ENCODE measurements at regions not wholly inside any gene's neighbourhood (a gene's known extent, or its start where the extent isn't known, plus 50 kb on each side); places are given as distances from the start of the nearest gene placed in this dataset.

- DNase-seq (ENCODE audit: low read depth in 2 of 2), result no peak
These were observed 113.8 kb upstream of the TGFBR2 start for GRCh38 chr3:30492322-30493192.

DNA sequence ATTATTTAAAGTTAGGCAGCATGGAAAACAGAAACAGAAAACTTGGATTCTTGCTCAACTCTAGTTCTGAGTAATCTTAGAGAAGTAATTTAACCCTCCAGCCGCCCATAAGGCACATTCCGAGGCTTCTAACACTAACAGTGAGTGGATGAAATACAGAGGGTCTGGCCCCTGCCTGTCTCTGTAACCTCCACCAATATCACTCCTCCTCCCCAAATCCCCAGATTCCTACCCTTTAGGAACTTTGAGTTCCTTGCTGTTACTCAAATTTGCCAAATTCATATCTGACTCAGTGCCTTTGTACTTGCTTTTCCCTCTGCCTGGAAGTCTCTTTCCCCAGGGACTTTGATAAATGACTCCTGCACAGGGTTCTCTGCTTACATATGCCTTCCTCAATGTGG is 112.5 kb upstream of the TGFBR2 start:
- no peak for DNase-seq (ENCODE audit: low read depth in 2 of 2)

GRCh38 chr3:30495172-30496065 is 111.0 kb upstream of the TGFBR2 start:
- peak; percentile 38 to 63 for DNase-seq (ENCODE audit: low read depth in 2 of 2)

- DNase-seq (ENCODE audit: low read depth in 2 of 2), result no peak
These were observed 110.1 kb upstream of the TGFBR2 start for GRCh38 chr3:30496066-30496966.

DNA sequence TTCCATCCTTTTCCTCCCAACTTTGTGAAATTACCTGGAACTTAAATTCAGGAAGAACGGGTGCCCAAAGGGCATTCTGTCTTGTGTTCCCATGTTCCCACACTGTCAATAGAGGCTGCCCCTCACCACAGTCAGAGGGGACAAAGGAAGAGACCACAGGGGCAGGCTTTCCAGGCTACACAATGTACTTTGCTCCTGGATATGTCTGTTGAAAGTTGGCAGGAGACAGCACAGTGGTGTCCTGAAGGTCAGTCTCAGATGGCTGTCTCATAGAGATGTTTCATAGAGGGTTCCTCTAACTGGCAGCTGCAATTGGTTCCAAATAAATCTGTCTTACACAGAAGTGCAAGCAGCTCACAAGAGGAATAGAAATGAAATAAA is 107.8 kb upstream of the TGFBR2 start:
- DNase-seq (ENCODE audit: low read depth in 2 of 2), result no peak

DNA sequence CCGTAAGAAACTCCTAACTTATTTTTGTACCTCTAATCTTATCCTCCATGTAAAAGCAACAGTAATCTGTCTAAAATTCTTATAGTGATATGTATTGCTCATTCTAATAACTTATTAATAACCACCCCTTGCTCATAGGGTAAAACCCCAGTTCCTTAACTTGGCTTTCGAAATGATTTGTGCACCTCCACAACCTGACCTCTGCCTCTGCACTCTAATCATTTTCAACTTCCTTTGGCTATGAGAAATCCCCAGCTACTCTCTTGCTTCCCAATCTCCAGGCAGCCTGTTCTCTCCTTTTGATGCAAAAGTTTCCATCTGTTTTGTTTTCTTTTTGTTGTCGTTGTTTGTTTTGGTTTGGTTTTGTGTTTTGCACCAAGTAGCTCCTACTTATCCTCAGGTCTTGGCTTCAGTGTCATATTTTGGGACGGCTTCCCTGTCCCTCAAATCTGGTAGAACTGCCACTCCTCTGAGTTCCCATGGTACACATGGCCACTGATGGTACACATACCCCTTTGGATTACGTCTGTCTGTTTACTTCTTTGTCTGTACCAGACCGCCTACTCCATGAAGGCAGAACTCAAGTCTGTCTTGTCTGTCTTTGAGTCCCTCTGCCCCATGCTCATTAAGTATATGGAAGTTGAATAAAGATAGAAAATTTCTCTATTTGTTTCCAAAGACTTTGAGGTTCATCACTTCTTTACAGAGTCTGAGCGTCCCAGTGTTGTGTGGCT is 105.6 kb upstream of the TGFBR2 start:
- DNase-seq (ENCODE audit: low read depth in 2 of 2), result no peak

- DNase-seq (ENCODE audit: low read depth in 2 of 2), result no peak
These were observed 104.9 kb upstream of the TGFBR2 start for GRCh38 chr3:30501526-30501925.

- DNase-seq (ENCODE audit: low read depth in 2 of 2), result no peak
These were observed 104.2 kb upstream of the TGFBR2 start for GRCh38 chr3:30502051-30502741.

DNA sequence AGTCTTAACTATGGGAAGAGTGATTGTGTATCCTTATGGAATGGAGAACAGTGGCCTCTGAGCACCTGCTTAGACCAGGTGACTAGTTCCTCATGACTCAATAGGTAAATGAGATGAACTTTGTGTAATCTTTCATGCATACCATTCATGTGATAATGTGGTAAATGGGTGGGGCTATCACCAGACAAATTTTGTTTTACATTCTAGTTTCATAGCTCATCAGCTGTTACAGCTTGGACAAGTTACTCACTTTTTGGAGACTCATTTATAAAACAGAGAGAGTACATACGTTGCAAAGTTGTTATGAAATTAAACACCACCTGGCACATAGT is 103.7 kb upstream of the TGFBR2 start:
- DNase-seq (ENCODE audit: low read depth in 2 of 2), result no peak

GRCh38 chr3:30503446-30503845 is 103.0 kb upstream of the TGFBR2 start:
- DNase-seq (ENCODE audit: low read depth in 2 of 2), result no peak

DNA sequence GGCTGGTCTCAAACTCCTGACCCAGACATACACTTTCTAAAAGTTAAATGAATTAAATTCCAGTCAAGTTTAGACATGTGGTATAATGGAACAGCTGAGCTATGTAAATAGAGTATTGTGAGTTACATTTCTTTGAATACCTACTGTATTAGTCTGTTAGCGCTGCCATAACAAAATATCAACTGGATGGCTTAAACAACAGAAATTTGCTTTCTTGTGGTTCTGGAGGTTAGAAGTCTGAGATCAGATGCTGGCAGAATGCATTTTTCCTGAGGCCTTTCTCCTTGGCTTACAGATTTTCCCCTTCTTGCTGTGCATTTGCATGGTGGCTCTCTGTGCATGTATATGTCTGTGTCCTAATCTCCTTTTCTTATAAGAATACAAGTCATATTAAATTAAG is 101.5 kb upstream of the TGFBR2 start:
- DNase-seq (ENCODE audit: low read depth in 2 of 2), result no peak

GRCh38 chr3:30505866-30506520 is 100.4 kb upstream of the TGFBR2 start:
- DNase-seq (ENCODE audit: low read depth in 2 of 2), result no peak

DNA sequence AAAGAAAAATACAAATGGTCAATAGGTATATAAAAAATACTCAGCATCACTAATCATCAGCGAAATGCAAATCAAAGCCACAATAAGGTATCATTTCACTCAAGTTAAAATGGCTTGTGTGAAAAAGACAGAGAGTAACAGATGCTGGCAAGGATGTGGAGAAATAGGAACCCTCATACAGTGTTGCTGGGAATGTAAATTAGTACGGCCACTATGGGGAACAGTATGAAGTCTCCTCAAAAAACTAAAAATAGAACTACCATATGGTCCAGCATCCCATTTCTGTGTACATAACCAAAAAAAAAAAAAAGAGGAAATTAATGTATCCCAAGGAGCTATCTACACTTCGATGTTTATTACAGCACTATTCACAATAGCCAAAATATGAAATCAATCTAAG is 98.1 kb upstream of the TGFBR2 start:
- no peak for DNase-seq (ENCODE audit: low read depth in 2 of 2)

GRCh38 chr3:30510596-30510995 is 95.8 kb upstream of the TGFBR2 start:
- DNase-seq (ENCODE audit: low read depth in 2 of 2), result no peak

DNA sequence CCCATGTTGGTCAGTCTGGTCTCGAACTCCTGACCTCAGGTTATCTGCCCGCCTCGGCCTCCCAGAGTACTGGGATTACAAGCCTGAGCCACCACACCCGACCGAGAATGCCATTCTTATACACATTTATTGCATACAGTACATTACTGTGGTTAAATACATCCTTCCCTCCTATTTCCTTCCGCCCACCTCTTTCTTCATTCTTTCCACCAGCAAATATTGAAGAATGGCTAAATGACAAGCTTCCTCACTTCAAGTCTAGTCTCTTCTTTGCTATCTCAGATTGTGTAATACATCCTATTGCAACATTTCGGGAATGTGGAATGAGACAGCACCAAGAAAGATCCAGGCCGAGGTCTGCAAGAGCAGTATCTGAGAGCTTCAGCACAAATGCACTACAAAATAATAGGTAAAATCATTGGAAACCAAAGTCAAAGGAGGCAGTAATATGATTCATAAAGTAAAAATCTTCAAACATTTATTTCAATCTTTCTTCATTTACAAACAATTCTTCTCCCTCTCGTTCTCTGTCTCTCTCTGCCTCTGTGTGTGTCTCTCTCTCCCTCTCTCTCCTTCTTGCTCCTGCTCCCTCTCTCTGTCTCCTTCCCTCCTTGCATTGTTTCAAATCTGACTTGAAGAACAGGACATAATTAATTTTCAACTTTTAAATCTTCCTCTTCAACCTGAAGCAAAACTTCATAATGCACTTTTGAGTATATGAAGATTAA is 94.7 kb upstream of the TGFBR2 start:
- peak in 1 of 2 donors; percentile 44 for DNase-seq (ENCODE audit: low read depth in 2 of 2)

DNA sequence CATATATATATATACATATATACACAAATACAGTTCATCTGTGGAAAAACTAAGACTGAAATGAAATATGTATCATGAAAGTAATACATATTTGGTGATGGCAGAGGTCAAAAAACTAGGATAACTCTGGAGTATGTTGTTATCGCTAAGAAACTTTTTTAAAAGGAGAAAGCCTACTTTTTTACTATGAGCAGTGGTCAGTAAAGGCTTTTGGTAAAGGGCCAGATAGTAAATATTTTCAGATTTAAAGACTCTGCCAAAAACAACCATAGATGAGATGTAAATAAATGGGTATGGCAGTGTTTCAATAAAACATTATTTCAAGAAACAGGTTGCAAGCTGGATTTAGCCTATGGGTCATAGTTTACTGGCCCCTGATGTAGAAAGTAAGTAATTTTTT is 93.8 kb upstream of the TGFBR2 start:
- DNase-seq (ENCODE audit: low read depth in 2 of 2), result peak in 1 of 2 donors; percentile 62

DNA sequence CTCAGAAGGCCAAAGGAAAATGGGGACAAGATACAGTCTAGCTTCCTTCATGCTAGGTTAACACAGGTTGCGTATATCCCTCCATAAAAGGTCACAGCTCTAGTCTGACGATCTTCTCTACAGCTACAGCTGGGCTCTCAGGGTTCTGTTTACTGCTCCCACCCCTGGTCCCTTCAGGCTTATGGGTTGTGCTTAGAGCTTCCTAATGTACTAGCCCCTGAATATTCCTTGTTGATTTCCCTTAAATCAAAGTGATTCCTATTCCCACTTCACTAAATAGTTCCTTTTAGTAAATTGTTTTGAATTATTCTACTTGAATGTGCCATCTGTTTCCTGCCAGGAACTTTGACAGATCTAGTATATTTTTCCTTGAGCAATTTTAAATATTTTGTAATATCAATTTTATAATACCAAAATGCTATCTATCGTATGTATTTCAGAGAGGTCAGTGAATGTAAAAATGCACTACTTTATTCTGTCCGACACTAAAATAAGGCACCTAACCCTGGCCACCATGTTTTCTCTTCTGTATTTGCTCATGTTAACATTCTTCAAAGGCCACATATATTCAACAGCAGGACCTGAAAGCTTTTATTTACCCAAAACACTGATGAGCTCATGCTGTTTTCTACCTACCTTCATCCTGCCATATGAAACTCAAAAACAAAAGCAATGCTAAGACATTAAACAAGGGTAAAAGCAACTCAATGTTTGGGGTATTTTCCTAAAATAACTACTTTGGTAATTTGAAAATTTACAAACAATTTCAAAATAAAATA is 92.8 kb upstream of the TGFBR2 start:
- peak in 1 of 2 donors; percentile 76 for DNase-seq (ENCODE audit: low read depth in 2 of 2)

- peak; percentile 77 to 91 for DNase-seq (ENCODE audit: low read depth in 2 of 2)
These were observed 90.2 kb upstream of the TGFBR2 start for GRCh38 chr3:30516238-30516637.
